ENCODE measurements at regions not wholly inside any gene's neighbourhood (a gene's known extent, or its start where the extent isn't known, plus 50 kb on each side); places are given as distances from the start of the nearest gene placed in this dataset.

DNA sequence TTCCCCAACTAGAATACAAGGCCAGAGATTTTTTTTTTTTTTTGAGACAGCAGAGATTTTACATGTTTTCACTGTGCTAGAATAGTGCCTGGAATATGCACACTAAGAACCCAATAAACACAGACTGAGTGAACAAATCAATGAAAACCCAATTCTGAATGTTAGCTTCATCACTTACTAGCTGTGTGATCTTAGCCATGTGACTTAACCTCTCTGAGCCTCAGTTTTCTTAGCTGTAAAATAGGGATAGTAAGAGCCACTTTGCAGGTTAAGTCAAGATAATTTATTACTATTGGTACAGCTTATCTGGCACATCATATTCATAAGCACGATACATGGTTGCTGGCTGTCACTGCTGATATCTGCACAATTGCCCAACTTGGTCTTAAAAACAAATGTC lies 140.6 kb downstream of the EN1 start:
- TF ChIP-seq, protein P1, sequence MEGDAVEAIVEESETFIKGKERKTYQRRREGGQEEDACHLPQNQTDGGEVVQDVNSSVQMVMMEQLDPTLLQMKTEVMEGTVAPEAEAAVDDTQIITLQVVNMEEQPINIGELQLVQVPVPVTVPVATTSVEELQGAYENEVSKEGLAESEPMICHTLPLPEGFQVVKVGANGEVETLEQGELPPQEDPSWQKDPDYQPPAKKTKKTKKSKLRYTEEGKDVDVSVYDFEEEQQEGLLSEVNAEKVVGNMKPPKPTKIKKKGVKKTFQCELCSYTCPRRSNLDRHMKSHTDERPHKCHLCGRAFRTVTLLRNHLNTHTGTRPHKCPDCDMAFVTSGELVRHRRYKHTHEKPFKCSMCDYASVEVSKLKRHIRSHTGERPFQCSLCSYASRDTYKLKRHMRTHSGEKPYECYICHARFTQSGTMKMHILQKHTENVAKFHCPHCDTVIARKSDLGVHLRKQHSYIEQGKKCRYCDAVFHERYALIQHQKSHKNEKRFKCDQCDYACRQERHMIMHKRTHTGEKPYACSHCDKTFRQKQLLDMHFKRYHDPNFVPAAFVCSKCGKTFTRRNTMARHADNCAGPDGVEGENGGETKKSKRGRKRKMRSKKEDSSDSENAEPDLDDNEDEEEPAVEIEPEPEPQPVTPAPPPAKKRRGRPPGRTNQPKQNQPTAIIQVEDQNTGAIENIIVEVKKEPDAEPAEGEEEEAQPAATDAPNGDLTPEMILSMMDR (IDR thresholded peaks at IDR 0.05): no peak
- TF ChIP-seq POLR2A (IDR thresholded peaks at IDR 0.05; ENCODE audit: low read depth): no peak
- TF ChIP-seq POLR2AphosphoS5 (IDR thresholded peaks at IDR 0.05): no peak
- no peak for TF ChIP-seq EP300 (IDR thresholded peaks at IDR 0.05)

Measured in esophagus muscularis mucosa (tissue), 4 donors.